ENCODE measurements at regions not wholly inside any gene's neighbourhood (a gene's known extent, or its start where the extent isn't known, plus 50 kb on each side); places are given as distances from the start of the nearest gene placed in this dataset.
"Not testable (repeated sequence)": the region's sequence is repeated elsewhere in the genome, so short reads cannot be mapped to it uniquely, and the experiment has no call there.

- DNase-seq, result not testable (repeated sequence)
Observed at GRCh38 chr5:98237794-98238193, 535.7 kb upstream of the RGMB start.

GRCh38 chr5:98243972-98244371 lies 529.5 kb upstream of the RGMB start:
- no peak for DNase-seq

- no peak for DNase-seq
Observed at GRCh38 chr5:98248949-98249348, 524.5 kb upstream of the RGMB start.

GRCh38 chr5:98258939-98259338 lies 514.5 kb upstream of the RGMB start:
- no peak for DNase-seq

- DNase-seq, result no peak
Observed at GRCh38 chr5:98259595-98259994, 513.9 kb upstream of the RGMB start.

- no peak for DNase-seq
Observed at GRCh38 chr5:98263084-98263483, 510.4 kb upstream of the RGMB start.

GRCh38 chr5:98268162-98268860 lies 505.2 kb upstream of the RGMB start:
- no peak for DNase-seq

GRCh38 chr5:98275980-98276379 lies 497.5 kb upstream of the RGMB start:
- no peak for DNase-seq

GRCh38 chr5:98282521-98282920 lies 490.9 kb upstream of the RGMB start:
- no peak for DNase-seq

GRCh38 chr5:98292496-98292895 lies 481.0 kb upstream of the RGMB start:
- DNase-seq, result no peak

- no peak for DNase-seq
Observed at GRCh38 chr5:98296426-98296825, 477.0 kb upstream of the RGMB start.

GRCh38 chr5:98299435-98299834 lies 474.0 kb upstream of the RGMB start:
- no peak for DNase-seq

GRCh38 chr5:98301547-98301946 lies 471.9 kb upstream of the RGMB start:
- DNase-seq, result no peak

GRCh38 chr5:98307811-98308210 lies 465.7 kb upstream of the RGMB start:
- DNase-seq, result no peak

- DNase-seq, result no peak
Observed at GRCh38 chr5:98308231-98308630, 465.2 kb upstream of the RGMB start.

- DNase-seq, result no peak
Observed at GRCh38 chr5:98308960-98309359, 464.5 kb upstream of the RGMB start.

- no peak for DNase-seq
Observed at GRCh38 chr5:98309785-98310598, 463.5 kb upstream of the RGMB start.

GRCh38 chr5:98314292-98314691 lies 459.2 kb upstream of the RGMB start:
- DNase-seq, result no peak

- DNase-seq, result no peak
Observed at GRCh38 chr5:98318386-98318785, 455.1 kb upstream of the RGMB start.

- DNase-seq, result no peak
Observed at GRCh38 chr5:98319299-98320011, 454.0 kb upstream of the RGMB start.

- DNase-seq, result no peak
Observed at GRCh38 chr5:98320343-98320742, 453.1 kb upstream of the RGMB start.

- DNase-seq, result no peak
Observed at GRCh38 chr5:98321361-98321760, 452.1 kb upstream of the RGMB start.

GRCh38 chr5:98325187-98325586 lies 448.3 kb upstream of the RGMB start:
- not testable (repeated sequence) for DNase-seq

- DNase-seq, result no peak
Observed at GRCh38 chr5:98328015-98328414, 445.4 kb upstream of the RGMB start.
